ACHN (cell line): ENCODE measurements at regions not wholly inside any gene's neighbourhood (a gene's known extent, or its start where the extent isn't known, plus 50 kb on each side); places are given as distances from the start of the nearest gene placed in this dataset.

ENCODE experiments used
- DNase-seq: peaks from one replicate; pipeline ENCODE4 v3.0.0-alpha.2; 2015
- in situ Hi-C: cut with HindIII; loops from 2 replicates; pipeline ENCODE4 v1.10.0; 2017; ENCODE audit warnings: low sequenced_read_pairs, low pct_ligation_motif_present, low pct_unique_long_range_greater_than_20kb

DNA sequence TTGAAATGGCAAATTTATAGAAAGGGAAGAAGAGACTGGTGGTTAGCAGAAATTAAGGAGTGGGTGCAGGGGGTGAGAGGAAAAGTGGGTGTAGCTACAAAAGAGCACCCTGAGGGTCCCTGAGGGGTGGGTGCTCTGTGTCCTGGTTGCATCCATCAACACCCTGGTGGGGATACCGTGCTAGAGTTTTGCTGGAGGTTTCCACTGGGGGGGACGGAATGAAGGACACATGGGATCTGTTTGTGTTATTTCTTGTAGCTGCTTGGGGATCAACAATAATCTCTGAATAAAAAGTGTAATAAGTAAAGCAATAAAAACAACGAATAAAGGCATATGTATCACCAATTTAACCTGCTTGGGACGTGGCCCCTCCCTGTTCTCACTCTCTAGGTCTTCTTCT, 175.3 kb downstream of the KIF26A start:
- in situ Hi-C loops = no loop called here
- no peak for DNase-seq

DNA sequence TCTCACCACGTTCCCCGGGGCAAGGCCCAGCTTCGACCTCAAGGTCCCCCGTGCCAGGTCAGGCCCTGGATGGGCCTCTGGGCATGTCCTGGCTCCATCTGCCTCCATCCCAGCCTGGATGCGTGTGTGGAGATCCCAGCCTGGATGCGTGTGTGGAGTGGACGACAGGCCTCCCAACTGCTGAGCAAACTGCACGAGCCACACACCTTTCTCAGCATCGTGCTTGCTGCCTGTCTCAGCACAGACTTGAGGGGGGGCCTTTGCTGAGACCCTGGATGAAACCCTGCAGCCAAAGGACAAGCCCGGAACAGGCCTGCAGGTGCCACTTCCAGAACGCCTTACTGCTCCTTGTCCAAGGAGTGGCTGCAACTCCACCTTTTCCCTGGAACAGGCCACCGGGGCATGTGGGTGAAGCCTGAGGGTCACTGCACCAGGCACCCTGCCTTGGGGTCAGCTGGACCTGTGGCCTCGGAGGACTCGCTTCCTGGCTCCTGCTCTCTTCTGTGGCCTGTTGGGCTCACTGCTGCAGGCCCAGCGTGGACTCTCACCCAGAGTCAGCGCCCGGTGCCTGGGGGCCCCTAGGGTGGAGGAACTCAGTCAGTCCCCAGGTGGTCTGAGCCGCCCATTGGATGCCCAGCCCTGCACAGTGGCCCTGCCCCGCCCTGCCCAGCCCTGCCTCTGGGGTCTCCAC, 176.0 kb downstream of the KIF26A start:
- DNase-seq = no peak
- in situ Hi-C loops = no loop called here

DNA sequence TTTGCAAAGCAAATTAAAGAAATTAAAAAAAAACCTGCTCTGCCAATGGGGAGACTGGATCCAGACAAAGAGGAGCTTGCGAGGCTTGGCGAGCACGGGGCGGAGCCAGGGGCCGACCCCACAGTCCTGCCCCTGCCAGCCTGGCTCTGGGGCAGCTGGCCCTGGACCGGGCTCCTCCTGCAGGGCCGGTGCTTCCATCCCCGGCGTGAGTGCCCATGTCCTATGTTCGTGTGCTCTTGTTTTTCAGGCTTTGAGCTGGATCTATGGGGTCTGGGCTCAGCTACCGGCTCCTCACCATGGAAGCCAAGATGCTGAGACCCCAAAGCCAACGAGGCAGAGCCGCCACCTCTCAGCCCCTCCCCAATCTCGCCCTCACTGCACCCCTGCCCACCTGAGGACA, 176.8 kb downstream of the KIF26A start:
- DNase-seq = no peak
- in situ Hi-C loops = no loop called here

DNA sequence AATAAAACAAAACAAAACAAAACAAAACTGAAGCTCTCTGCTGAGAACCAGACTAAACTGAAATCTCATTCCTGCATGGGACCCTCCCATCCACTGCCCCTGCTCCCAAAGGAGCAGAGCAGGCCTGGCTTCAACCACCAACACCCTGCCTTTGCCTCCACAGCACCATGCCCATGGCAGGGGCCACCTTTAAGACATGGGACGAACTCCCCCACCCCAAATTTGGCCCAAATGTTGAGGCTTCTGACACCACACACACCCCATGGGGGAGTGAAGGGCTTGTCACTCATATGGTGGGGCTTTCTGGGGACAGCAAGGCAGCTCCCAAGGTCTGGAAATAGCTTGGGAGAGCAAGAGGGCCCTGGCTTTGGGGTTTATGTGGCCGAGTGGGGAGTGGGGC, 177.2 kb downstream of the KIF26A start:
- in situ Hi-C loops = no loop called here
- no peak for DNase-seq

DNA sequence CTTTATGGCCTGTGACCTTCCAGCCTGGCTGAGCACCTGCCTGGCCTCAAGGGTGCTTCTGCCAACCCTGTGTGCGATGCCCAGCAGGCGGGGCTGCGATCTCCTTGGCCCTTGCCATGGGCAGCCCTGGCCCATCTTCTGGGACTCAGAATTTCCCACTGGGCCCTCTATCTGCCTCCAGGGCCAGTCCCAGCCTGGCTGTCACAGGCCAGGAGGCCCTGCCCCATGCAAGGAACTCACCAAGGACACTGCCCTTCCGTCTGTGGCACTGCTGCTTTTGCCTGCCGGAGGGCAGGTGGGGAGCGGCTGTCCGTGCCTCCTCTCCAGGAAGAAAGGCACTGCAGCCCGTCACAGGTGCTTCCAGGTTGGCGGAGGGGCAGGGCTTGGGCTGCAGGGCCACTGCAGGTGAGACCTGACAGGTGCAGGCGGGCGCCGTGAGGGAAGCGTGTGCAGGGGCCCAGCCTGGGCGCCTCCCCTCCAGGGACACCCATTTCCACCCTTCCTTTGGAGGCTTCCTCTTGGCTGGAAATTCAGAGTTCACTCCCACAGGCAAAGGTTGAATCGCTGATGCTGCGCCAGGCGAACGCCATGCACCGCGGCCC, 177.8 kb downstream of the KIF26A start:
- in situ Hi-C loops = no loop called here

DNA sequence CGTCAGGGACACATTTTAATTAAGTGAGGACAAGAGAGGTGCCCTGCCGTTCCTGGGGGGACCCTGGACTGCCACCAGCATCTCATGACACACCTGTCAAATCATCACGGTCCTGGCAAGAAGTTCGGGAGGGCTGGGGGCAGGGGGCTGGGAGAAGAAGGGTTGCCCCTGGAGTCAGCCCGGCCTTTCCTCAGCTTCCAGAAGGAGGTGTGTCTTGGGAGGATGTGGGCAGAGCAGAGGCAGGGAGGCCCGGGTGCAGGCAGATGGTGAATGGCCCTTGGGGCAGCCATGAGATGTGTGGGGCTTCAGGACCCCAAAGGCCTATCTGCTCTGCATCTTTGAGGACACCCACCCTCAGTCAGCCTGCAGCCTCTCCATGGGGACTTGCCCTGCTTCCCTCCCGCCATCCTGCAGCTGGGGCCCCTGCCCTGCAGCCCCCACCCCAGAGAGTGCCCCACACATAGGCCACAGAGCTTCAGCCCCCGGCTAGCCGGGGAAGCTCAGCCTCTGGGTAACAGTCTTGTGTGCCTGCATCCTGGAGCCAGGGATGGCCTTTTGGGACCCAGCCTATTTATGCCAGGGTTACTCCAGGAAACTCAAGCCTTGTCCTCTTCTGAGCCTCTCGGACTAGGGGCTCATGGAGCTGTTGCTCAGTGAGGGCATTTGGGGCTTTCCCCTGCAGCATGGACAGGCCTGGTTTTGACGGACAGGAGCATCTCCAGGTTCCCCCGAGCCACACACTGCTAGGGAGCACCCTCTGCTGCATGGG, 178.5 kb downstream of the KIF26A start:
- in situ Hi-C loops = no loop called here

More for the DNA sequence above, 177.8 kb downstream of the KIF26A start:
- no peak for DNase-seq

DNA sequence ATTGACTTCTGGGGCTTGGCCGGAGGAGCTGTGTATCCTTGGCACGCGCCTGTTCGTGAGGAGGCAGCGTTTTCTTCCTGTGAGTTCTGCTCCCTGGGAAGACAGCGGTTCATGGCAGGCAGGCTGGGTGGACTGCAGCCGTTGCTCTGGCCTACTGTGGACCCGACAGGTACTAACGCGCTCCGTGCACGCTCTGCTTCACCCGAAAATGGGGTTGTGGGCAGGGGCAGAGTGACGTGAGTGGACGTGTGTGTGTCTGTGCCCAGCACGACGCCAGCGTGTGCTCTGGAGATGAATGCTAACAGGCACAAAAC, 179.1 kb downstream of the KIF26A start:
- DNase-seq = no peak
- in situ Hi-C loops = no loop called here

More for the DNA sequence above, 178.5 kb downstream of the KIF26A start:
- no peak for DNase-seq

DNA sequence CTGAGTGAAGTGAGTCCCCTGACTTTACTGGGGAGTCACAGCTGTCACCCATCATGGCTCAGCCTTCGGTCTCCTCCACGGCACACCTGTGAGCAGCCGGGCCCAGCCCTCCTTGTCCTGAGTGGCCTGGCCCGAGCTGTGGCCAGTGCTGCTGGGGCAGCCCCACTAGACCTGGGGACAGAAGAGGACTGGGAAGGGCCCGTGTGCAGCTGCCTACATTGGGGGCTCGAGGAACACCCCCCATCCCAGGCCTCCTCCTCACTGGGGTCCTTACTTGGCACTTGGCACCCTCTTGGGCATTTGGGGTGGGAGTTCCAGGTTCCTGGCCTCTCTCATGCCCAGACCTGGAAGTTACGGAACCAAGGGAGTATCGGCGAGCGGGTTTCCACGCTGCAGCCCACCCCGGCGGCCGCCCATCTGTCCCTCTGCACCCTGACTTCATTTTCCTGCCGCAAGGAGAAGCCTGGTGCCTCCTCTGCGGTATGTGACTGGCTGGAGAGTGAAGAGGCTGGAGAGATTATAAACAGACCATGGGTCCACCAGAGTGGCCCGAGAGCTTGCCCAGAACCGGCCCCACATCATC, 179.7 kb downstream of the KIF26A start:
- in situ Hi-C loops = no loop called here
- no peak for DNase-seq

DNA sequence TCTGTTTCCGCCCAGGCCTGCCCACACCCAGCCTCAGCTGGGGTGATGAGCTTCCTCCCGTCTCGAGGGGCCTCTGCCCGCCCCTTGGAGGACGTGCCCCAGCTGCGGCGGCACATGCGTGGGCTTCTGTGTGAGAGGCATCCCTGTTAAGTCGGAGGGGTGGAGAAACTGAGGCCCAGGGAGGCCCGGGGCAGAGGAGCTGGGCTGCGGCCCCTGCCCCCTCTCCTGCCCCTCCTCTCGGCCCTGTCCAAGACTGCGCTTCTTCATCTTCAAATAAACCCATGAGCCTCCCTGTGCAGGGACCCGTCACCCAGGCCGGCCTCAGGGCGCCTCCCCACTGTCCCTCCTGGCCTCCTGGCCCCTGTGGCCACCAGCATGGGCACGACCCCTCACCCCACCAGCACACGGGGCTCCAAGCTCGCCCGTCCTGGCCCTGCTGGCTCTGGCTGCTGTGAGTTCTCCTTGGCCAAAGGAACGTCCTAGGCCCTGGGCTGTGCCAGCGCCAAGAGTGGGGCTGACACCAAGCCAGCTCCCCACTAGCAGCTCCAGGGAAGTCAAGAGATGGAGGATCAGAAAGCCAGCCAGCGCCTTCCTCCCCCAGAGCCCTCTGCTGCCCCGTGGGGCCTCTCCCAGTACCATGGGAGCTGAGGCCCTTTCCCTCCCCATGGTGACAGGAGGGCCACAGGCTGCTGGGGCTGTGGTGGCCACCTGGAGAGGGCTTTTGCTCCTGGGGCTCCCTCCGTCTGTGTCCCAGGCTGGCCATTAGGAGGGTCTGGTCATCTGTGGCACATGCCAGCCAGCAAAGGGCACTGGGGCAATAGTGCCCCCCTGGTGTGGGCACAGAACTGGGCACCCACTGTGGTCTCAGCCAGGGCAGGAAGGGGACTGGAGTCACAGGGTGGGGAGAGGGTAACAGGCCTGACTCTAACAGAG, 180.4 kb downstream of the KIF26A start:
- in situ Hi-C loops = no loop called here
- no peak for DNase-seq

DNA sequence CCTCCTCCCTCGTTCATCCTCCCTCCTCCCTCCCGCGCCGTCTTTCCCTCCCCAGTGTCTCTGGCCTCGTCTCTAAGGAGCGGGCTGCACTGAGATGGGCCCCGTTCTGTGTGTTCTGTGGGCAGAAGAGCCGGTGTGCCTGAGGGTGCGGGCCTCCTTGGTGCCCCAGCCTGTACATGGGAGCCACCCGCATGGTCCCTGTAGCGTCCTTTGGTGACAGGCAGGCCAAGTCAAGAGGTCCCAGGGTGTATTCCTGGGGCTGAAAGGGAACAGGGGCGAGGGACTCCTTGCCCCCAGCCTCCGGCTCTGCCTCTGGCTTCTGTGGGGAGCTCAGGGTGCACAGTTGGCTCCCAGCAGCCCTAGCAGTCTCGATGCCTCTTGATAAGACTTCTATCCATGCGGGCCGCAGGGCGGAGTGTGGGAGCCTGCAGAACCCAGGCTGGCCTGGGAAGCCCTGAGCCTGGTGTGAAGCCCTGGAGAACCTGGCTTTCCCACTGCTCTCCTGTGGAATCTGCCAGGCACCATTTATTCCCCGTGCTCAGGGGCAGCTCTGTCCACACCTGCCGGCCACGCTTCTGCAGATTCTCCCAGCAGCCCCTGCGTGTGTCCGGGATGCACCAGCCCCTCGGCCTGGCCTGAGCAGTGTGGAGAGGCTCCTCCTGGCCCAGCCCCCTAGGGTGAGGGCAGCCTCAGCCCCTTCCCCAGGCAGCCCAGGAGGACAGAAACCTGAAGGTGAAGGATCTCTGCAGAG, 181.3 kb downstream of the KIF26A start:
- in situ Hi-C loops = no loop called here
- DNase-seq = no peak

DNA sequence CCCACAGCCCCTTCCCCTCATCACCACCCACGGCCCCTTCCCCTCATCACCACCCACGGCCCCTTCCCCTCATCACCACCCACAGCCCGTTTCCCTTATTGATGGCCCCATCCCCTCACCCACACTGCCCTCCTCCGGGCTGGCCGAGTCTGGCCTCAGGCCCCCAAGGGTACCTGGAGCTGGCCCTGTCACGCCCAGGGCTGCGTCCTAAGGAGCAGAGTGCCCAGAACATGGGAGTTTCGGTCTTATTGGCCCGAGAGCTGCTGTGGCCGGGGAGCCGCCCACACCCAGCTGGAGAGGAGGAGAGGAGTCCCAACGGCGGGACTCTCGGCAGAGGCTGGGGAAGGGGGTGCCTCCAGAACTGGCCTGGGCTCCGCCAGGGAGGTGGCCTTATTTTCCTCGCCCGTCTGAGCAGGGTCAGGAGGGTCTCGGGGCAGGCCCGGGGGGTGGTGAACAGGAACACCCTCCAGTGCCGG, 182.3 kb downstream of the KIF26A start:
- in situ Hi-C loops = no loop called here
- no peak for DNase-seq

DNA sequence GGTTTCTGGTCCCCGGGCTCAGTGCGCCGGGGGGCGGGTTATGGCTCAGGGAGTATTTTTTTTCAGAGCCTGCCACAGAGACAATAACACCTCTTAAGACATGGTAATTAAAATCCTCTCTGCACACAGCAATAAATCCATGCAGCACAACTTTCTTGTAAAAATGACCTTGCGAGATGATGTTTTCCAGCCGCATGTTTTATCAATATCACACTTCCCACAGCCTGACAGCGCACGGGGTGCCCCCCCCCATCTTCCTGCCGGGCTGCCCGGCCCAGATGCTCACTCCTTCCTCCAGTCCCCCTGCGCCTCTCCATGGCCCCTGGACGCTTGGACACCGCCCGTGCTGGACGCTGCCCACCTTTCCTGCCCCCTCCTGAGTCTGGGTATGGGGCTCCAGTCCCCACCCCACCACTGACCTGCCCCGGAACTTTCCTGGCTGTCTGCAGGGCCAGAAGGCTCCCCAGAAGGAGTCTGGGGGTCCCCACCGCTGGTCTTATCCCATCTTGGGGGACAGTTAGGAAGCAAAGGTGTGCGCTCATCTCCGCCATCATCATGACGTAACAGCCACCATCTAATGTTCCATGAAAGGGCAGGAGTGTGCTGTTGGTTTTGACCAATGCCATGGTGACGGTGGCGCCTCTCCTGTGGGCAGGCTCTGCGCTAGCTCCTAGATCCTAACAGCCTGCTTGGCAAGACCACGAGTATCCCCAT, 182.9 kb downstream of the KIF26A start:
- no peak for DNase-seq
- in situ Hi-C loops = no loop called here

DNA sequence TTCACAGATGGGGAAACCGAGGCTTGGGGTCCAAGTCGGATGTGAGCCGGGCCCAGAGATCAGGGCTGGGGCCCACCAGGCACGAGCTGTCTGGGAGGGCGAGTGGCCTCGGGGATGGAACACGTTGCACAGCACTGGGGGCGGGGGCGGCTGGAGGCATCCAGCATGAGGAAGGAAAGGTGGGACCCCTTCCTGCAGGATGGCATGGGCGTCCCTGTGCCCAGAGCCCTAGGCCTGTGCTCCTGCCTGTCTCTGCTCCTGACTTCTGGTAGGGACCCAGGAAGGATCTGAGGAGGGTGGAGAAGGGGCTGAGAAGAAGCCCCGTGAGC, 183.4 kb downstream of the KIF26A start:
- in situ Hi-C loops = no loop called here
- no peak for DNase-seq

DNA sequence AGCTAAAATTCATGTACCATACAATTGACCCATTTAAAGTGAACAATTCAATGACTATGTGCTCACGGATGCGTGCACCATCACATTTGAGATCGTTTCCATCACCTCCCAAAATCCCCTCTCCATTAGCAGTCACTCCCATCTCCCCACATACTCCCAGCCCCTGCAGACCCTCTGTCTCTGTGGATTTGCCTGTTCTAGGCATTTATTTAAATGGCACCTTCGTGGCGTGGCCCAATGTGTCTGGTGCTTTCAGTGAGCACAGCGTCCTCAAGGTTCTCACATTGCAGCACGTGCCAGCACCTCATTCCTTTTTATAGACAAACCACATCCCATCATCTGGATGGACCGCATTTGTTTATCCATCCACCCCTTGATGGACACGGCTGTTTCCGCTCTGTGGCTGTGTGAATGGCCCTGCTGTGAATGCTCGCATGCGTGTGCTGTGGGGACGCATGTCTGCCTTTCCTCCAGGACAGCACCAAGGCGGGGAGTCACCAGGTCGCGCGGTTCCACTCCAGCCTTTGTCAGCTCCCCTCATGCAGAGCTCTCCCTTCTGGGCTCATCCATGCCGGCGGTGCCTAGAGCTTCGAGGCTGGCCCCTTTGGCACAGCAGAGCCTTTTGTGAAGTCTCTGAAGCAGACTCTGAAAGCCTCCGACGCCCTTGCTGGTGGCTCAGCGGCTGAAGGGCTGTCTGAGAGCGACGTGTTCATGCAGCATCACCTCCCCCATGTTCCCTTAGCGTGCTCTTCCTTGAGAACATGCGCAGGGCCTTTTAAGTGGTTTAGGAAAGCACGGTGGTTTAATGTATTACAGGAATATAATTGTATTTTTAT, 184.4 kb downstream of the KIF26A start:
- DNase-seq = no peak
- in situ Hi-C loops = no loop called here

DNA sequence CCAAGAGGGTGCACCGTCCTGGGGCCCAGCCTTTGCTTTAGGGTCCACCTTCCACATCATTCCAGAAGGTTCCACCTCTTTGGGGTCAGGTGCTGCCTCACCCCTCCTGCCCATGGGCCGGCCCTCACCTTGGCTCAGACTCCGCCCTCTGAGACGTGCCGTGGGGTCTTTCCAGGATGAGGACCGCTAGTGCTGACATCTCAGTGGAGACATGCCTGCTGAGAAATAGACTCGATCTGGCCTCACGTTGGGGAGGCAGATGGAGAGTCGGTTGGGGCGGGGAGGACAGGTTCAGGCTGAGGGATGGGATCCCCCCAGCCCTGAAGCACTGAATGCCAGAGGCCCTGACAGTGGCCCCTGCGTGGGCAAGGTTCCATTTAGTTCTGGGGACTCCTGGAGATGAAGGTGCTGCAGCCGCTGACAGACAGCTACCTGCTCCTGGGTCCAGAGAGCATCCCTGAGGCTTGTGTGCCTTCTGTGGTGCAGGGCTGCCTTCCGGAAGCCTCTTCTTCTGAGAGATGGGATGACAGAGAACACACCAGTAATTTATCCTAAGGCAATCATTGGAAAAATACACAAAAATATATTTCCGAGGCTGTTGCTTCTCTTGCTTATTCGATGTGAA, 185.3 kb downstream of the KIF26A start:
- no peak for DNase-seq
- in situ Hi-C loops = no loop called here

DNA sequence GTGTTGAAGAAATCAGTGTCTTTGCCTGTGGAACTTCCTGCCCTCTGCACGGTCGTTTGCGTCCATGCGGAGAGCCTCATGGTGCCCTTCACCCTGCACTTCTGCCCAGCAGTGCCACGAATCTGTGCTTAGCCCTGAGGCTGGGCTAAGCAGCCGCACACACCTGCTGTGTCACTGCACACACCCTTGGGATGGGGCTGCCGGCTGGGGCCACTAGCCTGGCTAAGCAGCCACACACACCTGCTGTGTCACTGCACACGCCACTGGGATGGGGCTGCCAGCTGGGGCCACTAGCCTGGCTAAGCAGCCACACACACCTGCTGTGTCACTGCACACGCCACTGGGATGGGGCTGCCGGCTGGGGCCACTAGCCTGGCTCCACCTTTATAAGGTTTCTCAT, 188.5 kb downstream of the KIF26A start:
- in situ Hi-C loops = no loop called here
- DNase-seq = no peak
